HepG2 (cell line): ENCODE measurements at regions not wholly inside any gene's neighbourhood (a gene's known extent, or its start where the extent isn't known, plus 50 kb on each side); places are given as distances from the start of the nearest gene placed in this dataset.

Source experiments
- ATAC-seq: fragments of 200-7000 bp; cut with Tn5 transposase; 3 replicates; pipeline ENCODE4 v1.9.1; 2020; ENCODE audit warnings: mild to moderate bottlenecking, moderate library complexity
- BruUV-seq: library from RNA; stranded (reverse); fragments of 400-500 nt; replicated peaks from 2 replicates; lab custom pipeline; 2021; lab: Mats Ljungman, UMichigan
- CTCF ChIA-PET: fragments of 300-600 bp; formaldehyde crosslinking; extraction: SDS; loops from one replicate; lab custom pipeline; 2021; ENCODE audit warnings: low total read pairs, inconsistent platforms, low intra/inter-chr PET ratio; lab: Yijun Ruan, JAX
- POLR2A ChIA-PET: fragments of 350-600 bp; sonication (Branson Sonifier 250); formaldehyde crosslinking; loops from one replicate; lab custom pipeline; 2020; ENCODE audit warnings: antibody characterized with exemption, inconsistent platforms; lab: Yijun Ruan, JAX
- DNase-seq: peaks from one replicate; pipeline ENCODE4 v3.0.0-alpha.2; 2015; ENCODE audit warnings: low spot score
- FAIRE-seq: peaks from 3 replicates; lab custom pipeline; 2011; peaks lifted over from hg19 to GRCh38; lab: Jason Lieb, UNC
- H2AFZ ChIP-seq: one replicate; pipeline ENCODE4 v1.6.1; 2011; ENCODE audit warnings: low read length, inconsistent platforms
- H3K27ac ChIP-seq: fragments of 300-600 bp; 3 replicates; pipeline ENCODE4 v1.8.0; 2011; ENCODE audit warnings: mixed run types, mild to moderate bottlenecking, mixed read lengths, low read length, inconsistent platforms; ENCODE audit not compliant: insufficient read depth; ENCODE audit errors: extremely low read length
- H3K27me3 ChIP-seq, 2 experiments: fragments of 200-600 bp in 1 of 2; 2 replicates in 1 of 2; 3 replicates in 1 of 2; pipeline versions ENCODE4 v1.6.0 to v1.8.0; 2011; ENCODE audit warnings: low read length in 2 of 2, mild to moderate bottlenecking in 2 of 2, moderate library complexity in 2 of 2, inconsistent platforms in 1 of 2; ENCODE audit not compliant: insufficient read depth in 2 of 2, control insufficient read depth in 1 of 2
- H3K36me3 ChIP-seq, 2 experiments: fragments of 200-600 bp in 1 of 2; replicated peaks in 1 of 2; 2 replicates in 1 of 2; 3 replicates in 1 of 2; pipeline versions ENCODE4 v1.5.1 to v1.8.0; 2011; ENCODE audit warnings: low read length in 2 of 2, inconsistent platforms in 1 of 2; ENCODE audit not compliant: insufficient read depth in 2 of 2, control insufficient read depth in 1 of 2
- H3K4me1 ChIP-seq: 2 replicates; pipeline ENCODE4 v1.5.1; 2012; ENCODE audit warnings: low read length, inconsistent platforms; ENCODE audit not compliant: insufficient read depth
- H3K4me2 ChIP-seq: 2 replicates; pipeline ENCODE4 v1.6.0; 2011; ENCODE audit warnings: low read depth, low read length, inconsistent platforms
- H3K4me3 ChIP-seq, 3 experiments: fragments of 200-600 bp in 1 of 3; sonication (generic), shearing (Covaris generic) in 1 of 3; replicated peaks in 1 of 3; 2 replicates each; pipeline ENCODE4 v1.5.1; 2011 to 2016; ENCODE audit warnings: low read length in 3 of 3, inconsistent platforms in 2 of 3, low read depth in 2 of 3, mild to moderate bottlenecking in 2 of 3, control low read depth in 1 of 3, mixed read lengths in 1 of 3; ENCODE audit not compliant: insufficient read depth in 1 of 3
- H3K79me2 ChIP-seq: one replicate; pipeline ENCODE4 v1.6.1; 2011; ENCODE audit warnings: low read length, inconsistent platforms; ENCODE audit not compliant: insufficient read depth
- H3K9ac ChIP-seq: 2 replicates; pipeline ENCODE4 v1.6.0; 2011; ENCODE audit warnings: mild to moderate bottlenecking, low read depth, low read length, inconsistent platforms; ENCODE audit not compliant: insufficient read depth
- H3K9me3 ChIP-seq: 2 replicates; pipeline ENCODE4 v1.5.1; 2012; ENCODE audit warnings: mild to moderate bottlenecking, low read length
- H4K20me1 ChIP-seq: 2 replicates; pipeline ENCODE4 v1.6.0; 2011; ENCODE audit warnings: inconsistent platforms, mild to moderate bottlenecking, low read length, moderate library complexity; ENCODE audit not compliant: insufficient read depth
- BCL3 ChIP-seq: sonication (generic); formaldehyde crosslinking; IDR thresholded peaks from 2 replicates; pipeline ENCODE4 v1.5.1; 2020; ENCODE audit warnings: mild to moderate bottlenecking, missing genetic modification reagents, moderate library complexity
- MAFF ChIP-seq: IDR thresholded peaks from 2 replicates; pipeline ENCODE4 v1.6.1; 2011; ENCODE audit warnings: low read depth, low read length, improper control_type of control experiment
- MAFK ChIP-seq, 2 experiments: IDR thresholded peaks in 1 of 2; conservative IDR thresholded peaks in 1 of 2; 2 replicates each; pipeline ENCODE4 v1.6.1; 2011; ENCODE audit warnings: improper control_type of control experiment in 2 of 2, low read length in 2 of 2
- MYC ChIP-seq: sonication (generic); formaldehyde crosslinking; IDR thresholded peaks from 2 replicates; pipeline ENCODE4 v1.9.0; 2021; ENCODE audit warnings: missing genetic modification reagents, borderline replicate concordance
- PATZ1 ChIP-seq: sonication (generic); formaldehyde crosslinking; IDR thresholded peaks from 2 replicates; pipeline ENCODE4 v1.4.0; 2020; ENCODE audit warnings: missing genetic modification reagents
- SCMH1 ChIP-seq: sonication (generic); formaldehyde crosslinking; IDR thresholded peaks from 2 replicates; pipeline ENCODE4 v1.9.0; 2021; ENCODE audit warnings: missing genetic modification reagents, mild to moderate bottlenecking, borderline replicate concordance
- SOX13 ChIP-seq, 3 experiments: fragments of 450-650 bp in 1 of 3; sonication (generic) in 1 of 3; formaldehyde crosslinking in 1 of 3; IDR thresholded peaks in 2 of 3; conservative IDR thresholded peaks in 1 of 3; 2 replicates each; pipeline versions ENCODE4 v1.5.0 to v1.6.1; 2016 to 2020; ENCODE audit warnings: antibody characterized with exemption in 1 of 3, mild to moderate bottlenecking in 1 of 3, missing compliant biosample characterization in 1 of 3, missing genetic modification reagents in 1 of 3, moderate library complexity in 1 of 3
- YEATS4 ChIP-seq: sonication (generic); formaldehyde crosslinking; IDR thresholded peaks from 2 replicates; pipeline ENCODE4 v1.4.0; 2020; ENCODE audit warnings: missing genetic modification reagents, borderline replicate concordance
- ZBTB37 ChIP-seq: sonication (generic); formaldehyde crosslinking; IDR thresholded peaks from 2 replicates; pipeline ENCODE4 v1.4.0; 2020; ENCODE audit warnings: mild to moderate bottlenecking, missing genetic modification reagents
- ZNF362 ChIP-seq: sonication (generic); formaldehyde crosslinking; IDR thresholded peaks from 2 replicates; pipeline ENCODE4 v1.4.0; 2020; ENCODE audit warnings: missing genetic modification reagents, mild to moderate bottlenecking, borderline replicate concordance
- WGBS: methylation state at CpG from one replicate; pipeline ENCODE4 v1.1.6; 2017; ENCODE audit warnings: low lambda C conversion rate; 5-methylcytosine and 5-hydroxymethylcytosine counted together
- in situ Hi-C: cut with HindIII; loops from 2 replicates; pipeline ENCODE4 v1.10.0; 2017; ENCODE audit warnings: low pct_unique_long_range_greater_than_20kb; ENCODE audit not compliant: extremely low pct_ligation_motif_present
- intact Hi-C: fragments of 100-400 bp; cut with micrococcal nuclease; formaldehyde crosslinking; loops from one replicate; pipeline ENCODE4 v1.10.0; 2022; ENCODE audit not compliant: unreplicated experiment

GRCh38 chr6:112549749-112550148 is 202.6 kb downstream of the RFPL4B start:
- CTCF ChIA-PET: no interaction called here
- Histone ChIP-seq H3K79me2 (no peaks in the 10 kb centered on the region), H3K4me3 (no peak overlapping the region), H3K27me3 (no peaks in the 10 kb centered on the region), H3K4me1 (no peaks in the 10 kb centered on the region), H4K20me1 (no peaks in the 10 kb centered on the region), H3K9me3 (no peaks in the 10 kb centered on the region), H3K36me3 (no peaks in the 10 kb centered on the region), H3K4me2 (no peak overlapping the region), H3K9ac (no peak overlapping the region), H3K27ac (no peak overlapping the region), H2AFZ (no peak overlapping the region)
- in situ Hi-C loops (no loop called here), intact Hi-C loops (no loop called here)
- DNase-seq (no peak), FAIRE-seq (no peak), ATAC-seq (no peak)
- BruUV-seq: no TSS peak
- POLR2A ChIA-PET: no interaction called here
- peak; percentile 51; the same call in 1 of the 2 replicates for TF ChIP-seq MAFF
- TF ChIP-seq MAFK (conservative IDR thresholded peaks at IDR 0.05 in 1 of 2, IDR thresholded peaks at IDR 0.05 in 1 of 2; ENCODE audit: low read length in 2 of 2): peak; percentile 62 to 68
- no peak for TF ChIP-seq ZNF362
- WGBS: 20% methylated on average over 1 of the region's 1 CpG

- FAIRE-seq (no peak), ATAC-seq (no peak), DNase-seq (no peak)
- intact Hi-C loops (no loop called here), in situ Hi-C loops (no loop called here)
- CTCF ChIA-PET: no interaction called here
- H3K9me3 ChIP-seq: no peaks in the 10 kb centered on the region
- H3K27ac ChIP-seq: no peak overlapping the region
- no peaks in the 10 kb centered on the region for H3K27me3 ChIP-seq
- no peak overlapping the region for H2AFZ ChIP-seq
- no peak for TF ChIP-seq YEATS4
- no peak for TF ChIP-seq ZBTB37 (CRISPR knock-in tag)
- TF ChIP-seq SCMH1 (CRISPR knock-in tag): no peak
- no peak for TF ChIP-seq PATZ1 (CRISPR knock-in tag)
- no peak for TF ChIP-seq BCL3 (CRISPR knock-in tag)
- no peak for TF ChIP-seq MYC (CRISPR knock-in tag)
- TF ChIP-seq SOX13 (IDR thresholded peaks at IDR 0.05): no peak
- TF ChIP-seq SOX13 (CRISPR knock-in tag; conservative IDR thresholded peaks at IDR 0.05 in 1 of 2, IDR thresholded peaks at IDR 0.05 in 1 of 2): no peak
- no peak overlapping the region for H3K4me3 ChIP-seq
- H3K9ac ChIP-seq: no peak overlapping the region
- no TSS peak for BruUV-seq
- H3K4me1 ChIP-seq: no peaks in the 10 kb centered on the region
- no peaks in the 10 kb centered on the region for H3K36me3 ChIP-seq
- H3K4me2 ChIP-seq: no peak overlapping the region
- no peaks in the 10 kb centered on the region for H3K79me2 ChIP-seq
- H4K20me1 ChIP-seq: no peaks in the 10 kb centered on the region
- POLR2A ChIA-PET: no interaction called here
These were observed 210.3 kb downstream of the RFPL4B start for GRCh38 chr6:112557435-112557834.
